Gastrocnemius medialis (tissue), 4 donors: ENCODE measurements at regions not wholly inside any gene's neighbourhood (a gene's known extent, or its start where the extent isn't known, plus 50 kb on each side); places are given as distances from the start of the nearest gene placed in this dataset.

ENCODE experiments used
- ATAC-seq, 2 donors: fragments of 150-250 bp; one replicate each; pipeline ENCODE4 v1.9.1; 2016
- DNase-seq, 2 donors: peaks; one replicate each; pipeline ENCODE4 v3.0.0-alpha.2; 2019
- H3K27ac ChIP-seq, 4 donors: fragments of 200-600 bp; sonication (generic); 1 replicate in 1 of 4; 2 replicates in 3 of 4; pipeline ENCODE4 v1.5.1; 2016 to 2018; ENCODE audit warnings: mild to moderate bottlenecking in 2 of 4, moderate library complexity in 1 of 4
- H3K27me3 ChIP-seq, 3 donors: fragments of 200-600 bp; sonication (generic) in 2 of 3; 1 replicate in 1 of 3; 2 replicates in 2 of 3; pipeline versions ENCODE4 v1.5.1 to v1.6.0; 2016 to 2019; ENCODE audit warnings: mild to moderate bottlenecking in 1 of 3, moderate library complexity in 1 of 3
- H3K36me3 ChIP-seq, 2 donors: fragments of 200-600 bp; sonication (generic) in 1 of 2; one replicate each; pipeline ENCODE4 v1.5.1; 2017 to 2018
- H3K4me1 ChIP-seq, 2 donors: fragments of 200-600 bp; sonication (generic) in 1 of 2; one replicate each; pipeline ENCODE4 v1.5.1; 2016 to 2017; ENCODE audit warnings: mild to moderate bottlenecking in 2 of 2
- H3K4me3 ChIP-seq, 4 donors: fragments of 200-600 bp; sonication (generic) in 3 of 4; 1 replicate in 1 of 4; 2 replicates in 3 of 4; pipeline ENCODE4 v1.5.1; 2016 to 2019; ENCODE audit warnings: mild to moderate bottlenecking in 2 of 4
- H3K9me3 ChIP-seq, 3 donors: fragments of 200-600 bp; sonication (generic) in 2 of 3; 1 replicate in 1 of 3; 2 replicates in 2 of 3; pipeline ENCODE4 v1.5.1; 2016 to 2019
- POLR2A ChIP-seq, 2 donors: fragments of 450-650 bp; IDR thresholded peaks; one replicate each; pipeline ENCODE4 v1.6.1; 2017; ENCODE audit warnings: antibody characterized with exemption in 2 of 2, mild to moderate bottlenecking in 2 of 2, moderate library complexity in 2 of 2
- in situ Hi-C, 4 donors: fragments of 200-750 bp; cut with MboI; loops; one replicate each; pipeline versions ENCODE4 v1.15.0 to v1.8.0; 2017; ENCODE audit warnings: low sequenced_read_pairs in 4 of 4
- intact Hi-C: fragments of 100-400 bp; cut with DNase I; formaldehyde crosslinking; loops from one replicate; pipeline ENCODE4 v1.15.1; 2023; ENCODE audit warnings: low total_unique reads
- TF ChIP-seq, protein P1 (sequence below), 5 experiments: fragments of 450-650 bp in 3 of 5; fragments of 200-600 bp in 2 of 5; sonication (generic) in 2 of 5; IDR thresholded peaks in 4 of 5; conservative IDR thresholded peaks in 1 of 5; 1 replicate in 4 of 5; 2 replicates in 1 of 5; pipeline ENCODE4 v1.5.1; 2016 to 2019; ENCODE audit warnings: antibody characterized with exemption in 5 of 5, mild to moderate bottlenecking in 3 of 5, moderate library complexity in 3 of 5

DNA sequence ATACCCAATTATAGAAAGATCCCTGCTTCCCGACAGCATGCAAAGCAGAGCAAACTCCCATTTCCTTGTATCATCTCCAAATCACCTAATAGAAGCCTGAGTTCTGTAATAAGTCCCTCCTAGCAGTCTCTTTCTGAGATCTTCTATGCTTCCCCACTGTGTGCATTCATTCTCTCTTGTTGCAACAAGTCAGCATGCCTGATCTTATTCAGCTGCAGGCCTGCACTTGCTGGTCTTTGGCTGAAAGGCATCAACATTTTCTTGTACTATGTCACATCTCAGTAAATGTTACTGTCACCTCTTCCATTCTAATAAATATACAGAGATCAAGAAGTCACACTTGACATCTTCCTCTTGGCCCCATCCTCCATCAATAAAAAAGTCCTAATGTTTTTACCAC, 449.9 kb upstream of the MEX3C start:
- Histone ChIP-seq H3K9me3 (no peaks in the 10 kb centered on the region), H3K4me3 (no peak overlapping the region), H3K4me1 (no peaks in the 10 kb centered on the region), H3K27ac (no peak overlapping the region), H3K27me3 (no peaks in the 10 kb centered on the region), H3K36me3 (no peaks in the 10 kb centered on the region)
- intact Hi-C loops, result no loop called here
- no peak for DNase-seq
- in situ Hi-C loops, result no loop called here
- no peak for TF ChIP-seq POLR2A (IDR thresholded peaks at IDR 0.05)
- TF ChIP-seq, protein P1, sequence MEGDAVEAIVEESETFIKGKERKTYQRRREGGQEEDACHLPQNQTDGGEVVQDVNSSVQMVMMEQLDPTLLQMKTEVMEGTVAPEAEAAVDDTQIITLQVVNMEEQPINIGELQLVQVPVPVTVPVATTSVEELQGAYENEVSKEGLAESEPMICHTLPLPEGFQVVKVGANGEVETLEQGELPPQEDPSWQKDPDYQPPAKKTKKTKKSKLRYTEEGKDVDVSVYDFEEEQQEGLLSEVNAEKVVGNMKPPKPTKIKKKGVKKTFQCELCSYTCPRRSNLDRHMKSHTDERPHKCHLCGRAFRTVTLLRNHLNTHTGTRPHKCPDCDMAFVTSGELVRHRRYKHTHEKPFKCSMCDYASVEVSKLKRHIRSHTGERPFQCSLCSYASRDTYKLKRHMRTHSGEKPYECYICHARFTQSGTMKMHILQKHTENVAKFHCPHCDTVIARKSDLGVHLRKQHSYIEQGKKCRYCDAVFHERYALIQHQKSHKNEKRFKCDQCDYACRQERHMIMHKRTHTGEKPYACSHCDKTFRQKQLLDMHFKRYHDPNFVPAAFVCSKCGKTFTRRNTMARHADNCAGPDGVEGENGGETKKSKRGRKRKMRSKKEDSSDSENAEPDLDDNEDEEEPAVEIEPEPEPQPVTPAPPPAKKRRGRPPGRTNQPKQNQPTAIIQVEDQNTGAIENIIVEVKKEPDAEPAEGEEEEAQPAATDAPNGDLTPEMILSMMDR (IDR thresholded peaks at IDR 0.05 in 4 of 5, conservative IDR thresholded peaks at IDR 0.05 in 1 of 5), result no peak
- no peak for ATAC-seq

DNA sequence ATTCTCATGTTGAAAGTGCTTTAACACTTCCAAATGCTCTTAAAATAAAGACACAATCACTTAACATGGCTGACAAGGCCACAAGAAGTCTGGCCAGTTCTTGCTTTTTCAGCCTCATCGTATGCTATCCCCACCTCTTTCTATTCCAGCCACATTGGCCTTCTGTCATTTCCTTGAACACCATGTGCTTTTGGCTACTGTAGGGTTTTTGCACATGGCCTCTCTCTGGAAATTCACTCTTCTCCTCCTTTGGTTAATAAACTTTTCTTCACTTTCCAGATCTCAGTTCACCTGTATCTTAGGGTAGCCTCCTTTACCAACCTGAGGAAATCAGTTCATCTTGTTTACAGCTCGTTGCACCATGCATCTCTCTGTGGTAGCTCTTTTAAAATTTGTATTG, 450.5 kb upstream of the MEX3C start:
- intact Hi-C loops (no loop called here), in situ Hi-C loops (no loop called here)
- DNase-seq (no peak), ATAC-seq (no peak)
- Histone ChIP-seq H3K36me3 (no peaks in the 10 kb centered on the region), H3K4me3 (no peak overlapping the region), H3K27me3 (no peaks in the 10 kb centered on the region), H3K27ac (no peak overlapping the region), H3K9me3 (no peaks in the 10 kb centered on the region), H3K4me1 (no peaks in the 10 kb centered on the region)
- no peak for TF ChIP-seq POLR2A (IDR thresholded peaks at IDR 0.05)
- TF ChIP-seq, protein P1 (IDR thresholded peaks at IDR 0.05 in 4 of 5, conservative IDR thresholded peaks at IDR 0.05 in 1 of 5), result no peak

DNA sequence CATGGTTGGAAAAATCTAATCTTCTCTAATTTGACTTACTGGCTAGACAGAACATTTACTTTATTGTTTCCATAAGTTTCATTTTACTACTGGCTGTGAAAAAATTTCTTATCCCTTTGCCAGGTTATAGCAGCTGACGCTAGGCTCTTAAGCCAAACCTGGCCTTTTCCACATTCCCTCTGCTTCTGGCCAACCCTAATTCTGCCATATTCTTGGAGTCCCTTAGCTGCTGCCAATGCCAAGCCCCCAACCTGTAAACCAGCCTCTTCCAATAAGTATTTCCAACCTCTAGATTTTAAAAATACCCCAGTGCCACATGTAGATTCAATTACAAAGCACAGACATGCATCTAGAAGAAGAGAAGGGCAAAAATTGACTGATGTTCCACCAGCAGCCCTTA, 452.3 kb upstream of the MEX3C start:
- Histone ChIP-seq H3K9me3 (no peaks in the 10 kb centered on the region), H3K36me3 (no peaks in the 10 kb centered on the region), H3K27ac (no peak overlapping the region), H3K4me1 (no peaks in the 10 kb centered on the region), H3K4me3 (no peak overlapping the region), H3K27me3 (no peaks in the 10 kb centered on the region)
- in situ Hi-C loops (no loop called here), intact Hi-C loops (no loop called here)
- DNase-seq, result no peak
- TF ChIP-seq, protein P1 (IDR thresholded peaks at IDR 0.05 in 4 of 5, conservative IDR thresholded peaks at IDR 0.05 in 1 of 5), result no peak
- no peak for TF ChIP-seq POLR2A (IDR thresholded peaks at IDR 0.05)
- no peak for ATAC-seq

DNA sequence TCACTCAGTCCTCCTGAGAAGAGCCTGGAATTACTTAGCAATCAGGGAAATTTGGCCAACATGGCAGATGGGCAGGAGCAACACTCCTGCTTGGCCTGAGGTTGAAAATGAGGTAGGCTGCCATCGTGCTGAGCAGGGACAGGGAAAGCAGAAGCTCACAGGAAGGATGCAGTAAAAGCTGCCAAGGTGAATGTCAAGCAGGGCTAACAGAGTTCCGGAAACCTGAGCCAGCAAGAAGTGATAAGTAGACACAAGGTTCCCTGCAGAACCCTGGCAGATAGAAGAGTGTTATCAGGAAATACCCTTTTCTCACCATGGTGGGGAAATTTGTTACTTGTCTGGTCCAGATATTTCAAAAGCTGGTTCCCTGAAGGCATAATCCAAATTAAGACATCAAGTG, 454.3 kb upstream of the MEX3C start:
- intact Hi-C loops, result no loop called here
- TF ChIP-seq POLR2A (IDR thresholded peaks at IDR 0.05), result no peak
- TF ChIP-seq, protein P1 (IDR thresholded peaks at IDR 0.05 in 4 of 5, conservative IDR thresholded peaks at IDR 0.05 in 1 of 5), result no peak
- no peak overlapping the region for H3K4me3 ChIP-seq
- H3K36me3 ChIP-seq, result no peaks in the 10 kb centered on the region
- H3K4me1 ChIP-seq, result no peaks in the 10 kb centered on the region
- no peaks in the 10 kb centered on the region for H3K27me3 ChIP-seq
- DNase-seq (no peak), ATAC-seq (no peak)
- H3K27ac ChIP-seq, result no peak overlapping the region
- in situ Hi-C loops, result no loop called here
- no peaks in the 10 kb centered on the region for H3K9me3 ChIP-seq

DNA sequence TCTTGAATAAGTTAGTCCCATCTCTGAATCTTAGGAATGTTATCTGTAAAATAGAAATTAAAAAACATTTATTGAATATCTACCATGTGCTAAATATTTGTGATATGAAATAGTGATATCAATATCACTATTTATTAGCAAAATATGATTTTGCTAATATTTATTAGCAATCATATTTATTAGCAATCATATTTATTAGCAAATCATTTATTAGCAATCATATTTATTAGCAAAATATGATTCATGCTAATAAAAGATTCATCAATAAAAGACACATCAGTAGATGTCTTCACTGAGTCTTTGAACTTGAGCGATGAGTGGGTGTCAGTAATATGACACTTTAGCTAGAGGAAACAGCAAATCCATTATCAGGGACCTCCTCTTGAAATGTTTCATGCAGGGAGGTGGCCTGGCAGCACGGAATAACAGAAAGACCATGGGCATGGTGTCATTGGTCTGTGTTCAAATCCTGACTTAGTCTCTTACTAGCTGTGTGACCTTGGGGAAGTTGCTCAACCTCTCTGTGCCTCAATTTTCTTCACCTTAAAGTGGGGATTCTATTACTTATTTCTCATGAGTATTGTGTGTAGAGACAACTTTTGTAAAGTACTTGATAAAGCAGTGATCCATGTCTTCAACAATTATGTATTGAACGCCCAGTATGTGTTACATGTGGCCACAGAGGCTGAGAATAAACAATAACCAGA, 456.2 kb upstream of the MEX3C start:
- no peak overlapping the region for H3K27ac ChIP-seq
- DNase-seq (no peak), ATAC-seq (no peak)
- no peaks in the 10 kb centered on the region for H3K4me1 ChIP-seq
- no peaks in the 10 kb centered on the region for H3K36me3 ChIP-seq
- intact Hi-C loops (no loop called here), in situ Hi-C loops (no loop called here)
- H3K4me3 ChIP-seq, result no peak overlapping the region
- H3K9me3 ChIP-seq, result no peaks in the 10 kb centered on the region
- no peak for TF ChIP-seq POLR2A (IDR thresholded peaks at IDR 0.05)
- TF ChIP-seq, protein P1 (IDR thresholded peaks at IDR 0.05 in 4 of 5, conservative IDR thresholded peaks at IDR 0.05 in 1 of 5), result no peak
- H3K27me3 ChIP-seq, result no peaks in the 10 kb centered on the region
